ENCODE measurements at regions not wholly inside any gene's neighbourhood (a gene's known extent, or its start where the extent isn't known, plus 50 kb on each side); places are given as distances from the start of the nearest gene placed in this dataset.

- Histone ChIP-seq H3K4me1 (no peaks in the 10 kb centered on the region), H3K27me3 (no peaks in the 10 kb centered on the region), H3K4me3 (ENCODE audit: low read depth, low read length) (no peak overlapping the region), H3K36me3 (no peaks in the 10 kb centered on the region), H3K9me3 (peaks cover 2% of the 10 kb centered on the region; the same call in 1 of the 2 replicates)
- TF ChIP-seq CTCF (IDR thresholded peaks at IDR 0.05; ENCODE audit: low read depth, low read length): no peak
- no peak for DNase-seq
Measured at GRCh38 chr9:23220957-23221356, 605.1 kb downstream of the ELAVL2 start.

- Histone ChIP-seq H3K36me3 (no peaks in the 10 kb centered on the region), H3K9me3 (no peaks in the 10 kb centered on the region), H3K4me3 (ENCODE audit: low read depth, low read length) (no peak overlapping the region), H3K4me1 (no peaks in the 10 kb centered on the region), H3K27me3 (no peaks in the 10 kb centered on the region)
- DNase-seq: no peak
- TF ChIP-seq CTCF (IDR thresholded peaks at IDR 0.05; ENCODE audit: low read depth, low read length): no peak
Measured at GRCh38 chr9:23229890-23230317, 596.1 kb downstream of the ELAVL2 start.

- DNase-seq: no peak
- H3K27me3 ChIP-seq: no peaks in the 10 kb centered on the region
- TF ChIP-seq CTCF (IDR thresholded peaks at IDR 0.05; ENCODE audit: low read depth, low read length): no peak
- H3K36me3 ChIP-seq: no peaks in the 10 kb centered on the region
- no peak overlapping the region for H3K4me3 ChIP-seq (ENCODE audit: low read depth, low read length)
- no peaks in the 10 kb centered on the region for H3K9me3 ChIP-seq
- H3K4me1 ChIP-seq: no peaks in the 10 kb centered on the region
Measured at GRCh38 chr9:23232831-23233230, 593.2 kb downstream of the ELAVL2 start.

GRCh38 chr9:23243523-23243922 is 582.5 kb downstream of the ELAVL2 start:
- H3K36me3 ChIP-seq: no peaks in the 10 kb centered on the region
- H3K4me1 ChIP-seq: no peaks in the 10 kb centered on the region
- H3K27me3 ChIP-seq: no peaks in the 10 kb centered on the region
- no peak for DNase-seq
- TF ChIP-seq CTCF (IDR thresholded peaks at IDR 0.05; ENCODE audit: low read depth, low read length): no peak
- H3K4me3 ChIP-seq (ENCODE audit: low read depth, low read length): no peak overlapping the region
- no peaks in the 10 kb centered on the region for H3K9me3 ChIP-seq

- no peak for TF ChIP-seq CTCF (IDR thresholded peaks at IDR 0.05; ENCODE audit: low read depth, low read length)
- H3K4me1 ChIP-seq: no peaks in the 10 kb centered on the region
- H3K9me3 ChIP-seq: no peaks in the 10 kb centered on the region
- DNase-seq: no peak
- H3K36me3 ChIP-seq: no peaks in the 10 kb centered on the region
- no peaks in the 10 kb centered on the region for H3K27me3 ChIP-seq
- H3K4me3 ChIP-seq (ENCODE audit: low read depth, low read length): no peak overlapping the region
Measured at GRCh38 chr9:23245067-23245466, 581.0 kb downstream of the ELAVL2 start.

GRCh38 chr9:23254404-23255184 is 571.4 kb downstream of the ELAVL2 start:
- Histone ChIP-seq H3K4me1 (no peaks in the 10 kb centered on the region), H3K4me3 (ENCODE audit: low read depth, low read length) (no peak overlapping the region), H3K9me3 (no peaks in the 10 kb centered on the region), H3K27me3 (no peaks in the 10 kb centered on the region), H3K36me3 (no peaks in the 10 kb centered on the region)
- no peak for TF ChIP-seq CTCF (IDR thresholded peaks at IDR 0.05; ENCODE audit: low read depth, low read length)
- DNase-seq: no peak
